Pons (tissue), 1 donor: ENCODE measurements at regions not wholly inside any gene's neighbourhood (a gene's known extent, or its start where the extent isn't known, plus 50 kb on each side); places are given as distances from the start of the nearest gene placed in this dataset.

Experiments used
- DNase-seq: peaks from one replicate; pipeline ENCODE4 v3.0.0-alpha.2; 2016; ENCODE audit warnings: low spot score

DNA sequence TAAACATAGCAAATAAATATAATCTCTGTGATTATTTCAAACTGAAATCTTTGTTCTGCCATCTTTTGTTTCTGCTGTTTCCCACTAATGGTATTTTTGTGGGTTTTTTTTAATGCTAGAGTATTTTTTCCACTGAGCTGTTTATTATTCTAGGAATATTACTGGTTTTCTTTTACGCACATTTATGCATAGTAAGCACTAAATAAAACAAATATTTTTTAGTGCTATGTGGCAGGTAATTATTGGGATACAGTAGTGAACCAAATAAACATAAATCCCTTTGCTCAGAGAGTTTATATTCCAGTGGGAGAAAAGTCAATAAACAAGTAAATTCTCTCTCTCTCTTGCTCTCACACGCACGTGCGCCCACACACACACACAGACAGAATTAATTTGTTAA is 397.4 kb downstream of the PRDM5 start:
- DNase-seq = no peak

DNA sequence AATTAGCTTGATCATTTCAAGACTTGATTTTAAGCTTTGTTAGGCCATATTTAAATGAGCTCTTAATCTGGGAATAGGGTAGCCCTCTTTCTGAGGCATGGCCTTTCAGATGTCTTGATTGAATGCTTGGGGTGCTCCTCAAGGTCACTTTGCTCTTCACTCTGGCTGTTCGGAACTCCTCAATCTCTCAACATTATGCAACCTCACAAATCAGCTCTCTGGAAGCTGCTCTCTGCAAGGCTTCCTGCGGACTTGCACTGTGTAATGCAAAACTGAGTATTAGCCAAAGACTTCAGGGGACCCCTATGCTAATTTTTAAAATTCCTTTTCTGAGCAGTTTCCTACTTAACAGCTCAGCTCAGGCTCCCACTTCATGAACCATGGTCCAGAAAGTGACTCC is 398.3 kb downstream of the PRDM5 start:
- no peak for DNase-seq

DNA sequence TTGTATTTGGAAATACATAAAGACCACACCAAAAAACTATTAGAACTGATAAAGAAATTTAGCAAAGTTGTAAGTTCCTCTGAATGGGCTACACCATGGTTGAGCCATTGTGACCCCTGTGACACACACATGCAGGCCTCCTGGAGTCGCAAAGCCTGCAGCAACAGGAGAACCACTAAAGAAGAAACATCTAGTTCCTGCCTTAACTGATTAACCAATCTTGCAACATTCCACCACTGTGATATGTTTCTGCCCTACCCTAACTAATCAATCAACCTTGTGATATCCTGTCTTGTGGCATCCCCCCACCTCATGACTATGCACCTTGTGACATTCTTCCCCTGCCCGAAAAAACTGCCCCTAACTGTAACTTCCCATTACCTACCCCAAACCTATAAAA is 401.8 kb downstream of the PRDM5 start:
- no peak for DNase-seq

DNA sequence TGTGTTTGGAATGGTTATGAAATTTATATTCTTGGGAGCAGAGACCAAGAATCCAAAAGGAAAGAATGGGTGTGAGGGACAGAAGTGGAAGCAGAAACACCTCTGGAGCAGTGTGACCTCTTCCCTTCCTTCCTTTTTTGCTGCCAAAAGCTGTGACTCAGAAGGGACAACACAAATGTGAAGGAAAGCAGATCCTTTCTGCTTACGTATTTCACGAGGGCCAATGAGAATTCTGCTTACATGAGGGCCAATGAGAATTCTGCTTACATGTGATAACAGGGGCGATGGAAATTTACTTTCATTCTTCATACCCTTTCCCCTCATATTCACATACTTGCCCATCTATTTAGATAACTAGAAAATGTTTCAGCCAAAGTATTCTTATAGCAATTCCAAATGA is 404.6 kb downstream of the PRDM5 start:
- DNase-seq = peak; percentile 8

DNA sequence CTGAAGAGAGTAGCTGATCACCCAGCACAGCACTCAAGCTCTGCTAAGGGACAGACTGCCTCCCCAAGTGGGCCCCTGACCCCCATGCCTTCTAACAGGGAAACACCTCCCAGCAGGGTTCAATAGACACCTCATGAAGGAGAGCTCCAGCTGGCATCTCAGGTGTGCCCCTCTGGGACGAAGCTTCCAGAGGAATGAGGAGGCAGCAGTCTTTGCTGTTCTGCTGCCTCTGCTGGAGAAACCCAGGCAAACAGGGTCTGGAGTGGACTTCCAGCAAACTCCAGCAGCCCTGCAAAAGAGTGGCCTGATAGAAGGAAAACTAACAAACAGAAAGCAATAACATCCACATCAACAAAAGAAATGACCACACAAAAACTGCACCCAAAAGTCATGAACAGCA is 412.8 kb downstream of the PRDM5 start:
- no peak for DNase-seq

DNA sequence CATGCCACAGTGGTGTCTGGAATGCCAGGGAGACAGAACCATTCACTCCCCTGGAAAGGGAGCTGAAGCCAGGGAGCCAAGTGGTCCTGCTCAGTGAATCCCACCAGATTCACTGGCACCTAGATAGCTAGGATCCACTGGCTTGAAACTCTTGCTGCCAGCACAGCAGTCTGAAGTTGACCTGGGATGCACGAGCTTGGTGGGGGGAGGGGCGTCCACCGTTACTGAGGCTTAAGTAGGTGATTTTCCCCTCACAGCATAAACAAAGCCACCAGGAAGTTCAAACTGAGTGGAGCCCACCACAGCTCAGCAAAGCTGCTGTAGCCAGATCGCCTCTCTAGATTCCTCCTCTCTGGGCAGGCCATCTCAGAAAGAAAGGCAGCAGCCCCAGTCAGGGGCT is 413.3 kb downstream of the PRDM5 start:
- DNase-seq = no peak

DNA sequence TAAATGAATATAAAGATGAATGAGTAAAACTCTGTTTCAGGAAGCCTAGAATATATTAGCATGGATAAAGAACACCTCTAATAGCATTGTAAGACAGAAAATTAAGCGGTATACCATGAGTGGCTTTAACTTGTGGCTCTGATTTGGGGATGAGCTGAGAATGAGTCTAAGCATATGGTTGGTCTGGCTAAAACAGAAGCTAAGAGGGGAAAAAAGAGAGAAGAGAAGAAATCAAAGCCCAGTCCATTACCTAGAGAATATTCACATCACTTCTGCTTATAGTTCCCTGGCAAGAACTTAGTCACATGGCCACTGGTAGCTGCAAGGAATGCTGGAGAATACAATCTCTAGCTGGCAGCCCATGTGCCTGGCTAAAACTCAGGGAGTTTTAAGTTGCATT is 414.5 kb downstream of the PRDM5 start:
- no peak for DNase-seq

DNA sequence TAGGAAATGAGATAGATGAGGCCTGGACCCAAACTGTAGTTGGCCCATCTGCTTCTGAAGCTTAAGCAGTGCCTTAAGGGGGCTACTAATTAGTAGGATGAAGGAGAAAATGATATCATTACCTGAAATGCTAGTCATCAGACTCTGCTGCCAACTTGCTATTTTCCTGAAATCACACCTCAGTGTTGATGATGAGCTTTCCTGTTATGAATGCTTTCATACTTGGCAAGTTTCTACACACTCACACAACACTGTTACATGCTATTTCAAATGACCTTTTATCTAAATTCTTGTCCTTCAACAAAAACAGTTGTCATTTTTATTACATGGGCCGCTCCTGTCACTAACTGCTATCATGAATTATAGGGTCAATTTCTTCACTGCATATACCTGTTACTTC is 416.0 kb downstream of the PRDM5 start:
- DNase-seq = no peak

DNA sequence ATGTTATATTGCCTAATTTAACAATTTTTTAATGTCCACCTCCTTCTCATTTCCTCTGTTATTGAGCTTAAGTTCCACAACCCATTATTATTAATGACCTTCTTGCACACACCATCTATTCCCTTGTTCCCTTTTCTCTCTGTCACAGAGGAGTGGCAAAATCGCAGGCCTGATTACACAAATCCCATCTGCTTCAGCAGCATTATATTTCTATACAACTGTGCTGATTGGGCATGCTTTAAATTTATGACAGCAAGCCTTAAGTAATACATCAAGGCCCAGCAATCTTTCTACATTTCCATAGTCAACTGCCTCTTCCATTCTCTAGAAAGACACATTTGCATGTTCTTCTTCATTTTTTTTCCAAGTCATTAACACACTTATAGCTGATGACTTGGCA is 423.8 kb downstream of the PRDM5 start:
- no peak for DNase-seq

DNA sequence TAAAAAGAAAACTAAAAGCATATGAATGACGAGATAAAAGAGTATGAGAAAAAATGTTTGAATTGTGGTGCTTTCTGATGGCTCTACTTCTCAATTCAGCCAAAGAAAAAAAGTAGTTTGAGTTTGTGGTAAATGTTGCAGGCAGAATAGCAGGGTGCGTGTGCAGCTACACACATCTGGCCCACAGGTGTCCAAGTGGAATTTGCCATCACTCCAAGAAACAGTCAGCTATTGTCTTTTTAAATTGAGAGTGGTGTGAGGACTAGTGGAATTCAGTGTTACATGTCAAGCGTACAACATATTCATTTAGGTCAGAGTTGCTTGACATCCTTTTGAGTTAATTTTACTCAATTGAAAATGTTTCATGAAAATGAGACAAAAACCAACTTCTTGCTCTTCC is 424.8 kb upstream of the MAD2L1 start:
- DNase-seq = no peak

DNA sequence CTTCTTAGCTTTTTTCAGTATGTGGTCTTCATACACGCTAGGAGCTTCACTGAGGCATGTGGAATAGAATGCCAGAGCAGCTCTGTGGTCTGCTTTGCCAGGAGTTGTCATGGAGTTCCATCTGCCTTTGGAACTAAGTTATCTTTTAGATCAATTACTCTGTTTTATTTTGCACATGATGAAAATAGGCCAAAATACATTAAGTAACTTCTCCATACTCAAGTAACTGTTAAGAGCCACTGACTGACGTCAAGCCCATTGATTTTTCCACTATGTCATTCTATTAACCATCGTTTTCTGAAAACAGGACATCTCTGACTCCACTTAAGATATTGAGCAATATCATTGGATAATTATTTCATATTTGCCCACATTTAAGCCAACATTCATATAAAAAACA is 415.1 kb upstream of the MAD2L1 start:
- no peak for DNase-seq

DNA sequence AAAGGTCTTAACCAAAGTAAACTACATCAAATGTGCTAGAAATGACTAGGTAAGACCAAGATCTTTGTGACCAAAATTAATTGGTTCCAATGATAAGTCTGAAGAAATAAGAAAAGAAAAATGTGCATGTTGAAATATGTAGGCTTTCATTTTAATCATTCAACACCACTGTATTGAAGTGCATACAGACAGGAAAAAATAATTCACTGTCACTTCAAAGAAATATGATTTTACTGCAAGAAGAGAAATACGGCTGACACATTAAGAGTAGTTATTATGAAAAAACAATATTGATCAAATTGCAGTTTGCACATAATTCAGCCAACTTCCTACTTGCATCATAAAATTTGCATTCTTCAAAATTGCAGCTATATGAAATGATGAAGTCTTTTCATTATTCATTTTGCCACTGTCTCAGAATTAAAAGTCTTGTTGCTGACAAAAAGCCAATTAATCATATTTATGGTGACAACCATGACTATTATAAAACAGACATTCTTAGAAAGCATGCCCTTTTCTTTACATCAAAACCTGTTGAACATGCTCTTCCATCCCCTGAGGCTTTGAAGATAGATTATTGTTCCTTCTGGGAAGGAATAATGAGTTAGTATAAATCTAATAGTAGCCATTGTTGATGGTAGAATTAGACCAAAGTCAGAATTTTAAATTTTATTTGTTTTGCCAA is 405.9 kb upstream of the MAD2L1 start:
- no peak for DNase-seq

DNA sequence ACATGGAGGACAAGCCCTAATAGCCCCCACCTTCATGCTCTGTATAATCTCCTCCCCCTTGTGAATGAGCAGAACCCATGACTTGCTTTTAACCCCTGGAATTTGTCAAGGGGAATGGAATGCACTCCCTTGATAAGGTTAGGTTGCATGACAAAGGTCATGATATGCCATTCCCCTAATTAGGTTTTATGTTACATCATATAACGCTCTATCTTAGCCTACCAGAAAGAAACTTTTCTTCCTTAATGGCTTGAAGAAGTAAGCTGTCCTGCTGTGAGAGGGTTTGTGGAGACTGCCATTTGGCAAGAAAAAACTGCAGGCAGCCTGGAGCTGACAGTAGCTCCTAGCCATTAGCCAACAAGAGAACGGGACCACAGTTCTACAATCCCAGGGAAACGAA is 399.8 kb upstream of the MAD2L1 start:
- DNase-seq = no peak

DNA sequence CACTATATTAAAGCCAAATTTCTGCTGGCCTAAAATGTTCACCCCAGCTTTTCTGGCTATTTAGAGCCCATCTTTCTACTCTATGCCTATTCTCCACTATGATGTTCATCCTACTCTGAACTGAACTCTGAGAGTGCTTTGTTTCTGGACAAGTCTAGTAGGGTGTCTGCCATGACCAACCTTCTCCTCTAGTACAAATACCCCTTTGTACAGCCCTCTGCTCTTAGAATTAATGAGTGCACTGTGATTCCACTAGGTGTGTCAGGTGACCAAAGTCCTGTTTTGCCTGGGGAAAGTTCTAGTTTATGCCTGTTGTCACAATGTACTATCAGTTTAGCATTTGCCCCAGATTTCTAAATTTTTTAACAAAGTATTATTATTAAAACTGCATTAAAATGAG is 388.1 kb upstream of the MAD2L1 start:
- DNase-seq = no peak

DNA sequence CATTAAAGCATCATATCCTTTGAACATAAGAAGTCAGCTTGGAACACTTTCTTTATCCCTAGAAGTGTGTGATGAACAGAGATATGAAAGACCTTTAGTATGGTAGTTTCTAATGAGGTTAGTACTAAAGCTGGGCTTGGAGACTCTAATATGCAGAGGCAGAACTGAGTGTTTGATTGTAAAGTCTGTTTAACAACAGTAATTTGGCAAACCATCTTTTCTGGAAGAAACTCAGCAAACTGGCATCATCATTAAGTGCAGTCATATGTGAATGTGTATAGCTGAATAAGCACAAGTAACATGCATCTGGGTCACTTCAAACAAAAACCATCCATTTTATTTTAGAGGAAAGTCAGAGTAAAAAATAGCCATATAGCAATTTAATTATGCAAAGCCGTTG is 385.9 kb upstream of the MAD2L1 start:
- DNase-seq = no peak

DNA sequence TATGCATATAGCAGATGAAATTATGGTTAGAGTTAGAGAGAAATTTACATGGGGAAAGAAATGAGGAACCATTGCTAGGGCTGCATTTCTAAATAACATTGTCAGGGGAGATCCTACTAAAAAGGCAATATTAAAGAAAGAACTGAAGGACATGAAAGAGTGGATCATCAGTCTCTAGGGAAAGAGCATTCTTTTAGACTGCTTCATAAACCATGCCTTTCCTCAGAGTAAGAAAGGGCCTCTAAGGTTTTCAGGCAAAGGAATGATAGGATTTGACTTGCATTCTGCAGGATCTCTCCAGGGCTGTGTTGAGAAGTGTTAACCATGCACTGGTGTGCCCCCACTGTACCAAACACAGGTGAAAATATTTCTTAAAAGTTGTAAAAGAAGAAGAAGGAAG is 385.4 kb upstream of the MAD2L1 start:
- DNase-seq = no peak

DNA sequence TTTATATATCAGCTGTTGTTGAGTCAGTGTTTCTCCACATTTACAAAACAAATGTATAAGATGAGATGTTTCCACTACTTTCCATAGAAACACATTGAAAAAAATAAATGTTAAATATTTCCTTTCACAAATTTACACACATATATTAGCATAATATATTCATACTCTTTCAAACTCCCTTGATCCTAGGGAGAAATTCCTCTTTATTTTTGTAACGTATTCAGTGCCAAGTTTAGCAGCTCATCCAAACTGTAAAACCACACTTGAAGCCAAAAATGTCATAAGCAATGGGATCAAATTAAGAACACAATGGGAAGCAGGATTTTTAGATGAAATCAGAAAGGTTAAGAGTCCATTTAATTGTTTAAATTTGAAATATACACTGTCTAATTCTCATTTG is 381.1 kb upstream of the MAD2L1 start:
- DNase-seq = no peak

DNA sequence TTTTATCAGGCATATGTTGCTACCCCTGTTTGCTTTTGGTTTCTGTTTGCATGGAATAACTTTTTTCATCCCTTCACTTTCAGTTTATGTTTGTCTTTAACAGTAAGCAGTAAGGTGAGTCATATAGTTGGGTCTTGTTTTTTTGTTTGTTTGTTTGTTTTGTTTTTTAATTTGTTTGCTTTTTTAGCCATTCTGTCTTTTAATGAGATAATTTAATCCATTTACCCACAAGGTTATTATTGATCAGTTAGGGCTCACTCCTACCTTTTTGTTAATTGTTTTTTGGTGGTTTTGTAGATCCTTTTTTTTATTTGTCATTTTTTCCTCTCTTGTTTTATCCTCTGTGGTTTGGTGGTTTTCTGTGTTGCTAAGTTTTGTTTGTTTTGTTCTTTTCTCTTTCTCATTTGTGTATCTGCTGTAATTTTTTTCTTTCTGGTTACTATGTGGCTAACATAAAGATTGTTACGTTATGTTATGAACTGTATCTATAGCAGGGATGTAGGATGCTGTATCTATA is 379.5 kb upstream of the MAD2L1 start:
- DNase-seq = no peak

DNA sequence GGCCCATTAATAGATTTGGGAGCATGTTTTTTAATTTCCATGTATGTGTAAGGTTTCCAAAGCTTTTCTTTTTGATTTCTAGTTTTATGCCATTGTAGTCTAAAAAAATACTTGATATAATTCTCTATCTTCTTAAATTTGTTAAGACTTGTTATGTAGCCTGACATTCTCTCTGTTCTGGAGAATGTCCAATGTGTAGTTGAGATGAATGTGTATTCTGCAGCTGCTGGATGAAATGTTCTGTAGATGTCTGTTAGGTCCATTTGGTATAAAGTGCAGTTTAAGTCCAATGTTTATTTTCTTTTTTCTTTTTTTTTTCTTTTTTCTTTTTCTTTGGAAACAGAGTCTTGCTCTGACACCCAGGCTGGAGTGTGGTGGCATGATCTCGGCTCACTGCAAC is 378.5 kb upstream of the MAD2L1 start:
- DNase-seq = no peak

DNA sequence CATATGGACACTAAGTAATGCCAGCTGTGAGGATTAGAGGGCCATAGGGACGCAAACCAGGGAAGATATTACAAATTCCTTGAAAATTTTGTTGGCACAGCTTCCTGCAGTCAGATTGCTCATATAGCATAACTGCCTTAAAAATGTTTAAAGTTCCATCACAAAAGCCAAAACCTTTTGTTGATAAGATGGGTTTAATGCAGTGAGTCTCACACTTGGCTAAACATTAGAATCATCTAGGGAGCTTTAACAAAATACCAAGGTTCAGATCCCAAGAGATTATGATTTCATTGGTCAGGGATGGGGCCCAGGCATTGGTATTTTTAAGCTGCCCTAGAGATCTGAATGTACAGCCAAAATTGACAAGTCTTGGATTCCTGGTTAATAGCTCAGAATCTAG is 376.5 kb upstream of the MAD2L1 start:
- DNase-seq = no peak

DNA sequence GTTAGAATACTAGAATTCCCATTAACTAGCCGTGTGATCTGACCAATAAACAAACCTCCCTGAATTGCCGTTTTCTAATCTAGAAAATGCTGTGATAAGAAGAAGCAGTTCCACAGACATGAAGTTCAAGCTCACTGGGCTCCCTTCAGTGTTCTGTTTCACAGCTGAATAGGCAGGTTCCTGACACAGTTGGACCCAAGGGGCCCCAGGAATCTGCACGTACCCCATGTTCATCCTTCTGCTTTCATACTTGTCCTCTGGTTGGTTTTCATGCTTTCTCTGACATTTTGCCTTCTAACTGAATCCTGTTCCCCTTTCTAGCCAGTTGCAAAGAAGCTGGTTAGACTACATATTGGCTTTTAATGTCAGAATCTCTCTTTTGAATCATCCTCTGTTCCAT is 374.1 kb upstream of the MAD2L1 start:
- DNase-seq = no peak

DNA sequence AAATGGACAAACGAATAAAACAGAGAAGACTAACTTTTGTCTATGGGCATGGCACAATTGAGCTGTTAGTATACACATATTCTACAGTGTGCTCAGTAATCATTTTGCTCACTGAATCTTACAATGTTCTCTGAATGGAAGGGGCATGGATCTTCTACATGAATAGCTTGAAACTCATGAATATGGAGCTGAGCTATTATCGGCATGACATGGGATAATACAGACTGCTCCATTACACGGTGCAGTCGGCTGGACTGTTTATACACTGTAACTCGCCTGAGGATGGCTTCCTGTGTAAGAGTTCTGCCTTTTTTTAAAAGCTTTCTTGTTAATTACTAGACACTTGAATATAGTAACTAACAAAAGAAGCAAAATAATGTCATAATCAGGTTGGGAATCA is 368.5 kb upstream of the MAD2L1 start:
- no peak for DNase-seq

DNA sequence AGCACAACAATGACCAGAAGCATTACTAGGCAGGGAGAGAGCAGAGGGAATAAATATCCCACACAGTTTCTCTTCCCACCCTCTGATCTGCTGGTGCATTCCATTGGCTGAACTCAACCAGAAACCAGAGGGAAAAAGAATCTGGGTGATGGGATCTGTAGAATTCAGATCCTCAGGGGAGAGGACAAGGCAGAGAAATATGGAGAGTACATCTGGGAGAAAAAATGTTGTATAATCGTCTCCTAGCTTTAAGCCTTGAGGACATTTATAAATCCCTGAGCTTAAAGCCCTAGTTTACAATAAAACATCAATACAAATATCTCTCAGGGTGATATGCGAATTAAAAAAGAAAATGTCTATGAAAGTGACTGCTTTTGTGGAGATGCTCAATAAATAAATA is 368.1 kb upstream of the MAD2L1 start:
- no peak for DNase-seq

DNA sequence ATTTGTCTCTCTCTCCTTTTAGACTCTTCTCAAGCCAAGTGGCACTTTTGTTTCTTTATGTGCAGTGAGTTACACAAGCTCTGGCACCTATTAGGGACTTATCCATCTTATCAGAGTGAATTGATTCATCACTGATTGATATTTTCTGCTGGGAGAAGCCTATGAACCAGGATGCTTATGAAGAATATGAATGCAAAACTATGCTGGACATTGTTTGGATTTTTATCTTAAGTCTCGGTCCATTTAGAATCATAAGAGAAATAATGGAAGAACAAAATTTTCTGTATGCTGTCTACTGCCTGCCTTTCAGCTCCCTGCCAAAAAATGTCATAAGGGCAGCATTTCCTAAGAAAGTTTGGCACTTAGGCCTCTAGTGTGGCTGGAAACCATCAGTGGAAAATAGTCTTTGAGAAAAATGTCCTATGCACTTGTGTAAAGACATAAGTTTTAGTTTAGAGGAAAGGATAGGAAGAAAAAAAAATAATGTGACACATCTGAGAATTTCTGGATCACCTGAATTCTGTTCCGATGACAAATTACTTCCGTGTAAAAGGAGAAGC is 365.7 kb upstream of the MAD2L1 start:
- DNase-seq = no peak
